SJSA1 (cell line): ENCODE measurements at regions not wholly inside any gene's neighbourhood (a gene's known extent, or its start where the extent isn't known, plus 50 kb on each side); places are given as distances from the start of the nearest gene placed in this dataset.

Source experiments
- DNase-seq, 2 experiments: peaks; one replicate each; pipeline ENCODE4 v3.0.0-alpha.2; 2015 to 2020; ENCODE audit warnings: low spot score in 2 of 2, low read depth in 1 of 2
- H3K27ac ChIP-seq: fragments of 250-450 bp; sonication (Bioruptor Pico); 2 replicates; pipeline ENCODE4 v1.5.1; 2020; ENCODE audit warnings: mild to moderate bottlenecking, moderate library complexity
- H3K27me3 ChIP-seq: fragments of 250-450 bp; sonication (Bioruptor Pico); replicated peaks from 2 replicates; pipeline ENCODE4 v1.5.1; 2020; ENCODE audit warnings: mild to moderate bottlenecking, moderate library complexity
- H3K36me3 ChIP-seq: fragments of 250-450 bp; sonication (Bioruptor Pico); 2 replicates; pipeline ENCODE4 v1.5.1; 2020; ENCODE audit warnings: mild to moderate bottlenecking
- H3K4me1 ChIP-seq: fragments of 250-450 bp; sonication (Bioruptor Pico); replicated peaks from 2 replicates; pipeline ENCODE4 v1.6.1; 2021; ENCODE audit warnings: mild to moderate bottlenecking
- H3K4me3 ChIP-seq: fragments of 250-450 bp; sonication (Bioruptor Pico); 2 replicates; pipeline ENCODE4 v1.5.1; 2020; ENCODE audit warnings: mild to moderate bottlenecking
- H3K9me3 ChIP-seq: fragments of 250-450 bp; sonication (Bioruptor Pico); replicated peaks from 2 replicates; pipeline ENCODE4 v1.5.1; 2020; ENCODE audit warnings: mild to moderate bottlenecking

DNA sequence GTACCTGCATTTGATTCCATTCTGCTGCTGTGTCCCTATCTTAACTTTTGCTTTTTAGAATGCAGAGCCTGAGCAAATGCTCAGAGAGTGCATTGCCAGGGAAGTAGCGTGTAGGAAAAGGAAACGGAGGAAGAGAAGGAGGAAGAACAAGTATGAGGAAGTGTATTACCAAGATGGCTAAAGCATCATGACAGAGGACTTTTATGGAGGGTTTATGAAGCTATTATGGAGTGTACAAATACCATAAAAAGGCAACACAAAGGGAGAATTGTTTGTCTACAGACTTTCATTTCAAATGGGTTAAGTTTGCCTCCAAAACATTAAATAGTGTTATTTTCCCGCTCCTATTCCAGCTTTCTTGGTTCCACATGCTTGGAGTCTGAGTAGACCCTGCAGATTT is 1899.8 kb upstream of the NUDT12 start:
- Histone ChIP-seq H3K4me3 (no peak overlapping the region), H3K27ac (no peak overlapping the region), H3K27me3 (no peaks in the 10 kb centered on the region), H3K36me3 (no peaks in the 10 kb centered on the region), H3K9me3 (peaks cover 19% of the 10 kb centered on the region), H3K4me1 (no peaks in the 10 kb centered on the region)
- DNase-seq = no peak

DNA sequence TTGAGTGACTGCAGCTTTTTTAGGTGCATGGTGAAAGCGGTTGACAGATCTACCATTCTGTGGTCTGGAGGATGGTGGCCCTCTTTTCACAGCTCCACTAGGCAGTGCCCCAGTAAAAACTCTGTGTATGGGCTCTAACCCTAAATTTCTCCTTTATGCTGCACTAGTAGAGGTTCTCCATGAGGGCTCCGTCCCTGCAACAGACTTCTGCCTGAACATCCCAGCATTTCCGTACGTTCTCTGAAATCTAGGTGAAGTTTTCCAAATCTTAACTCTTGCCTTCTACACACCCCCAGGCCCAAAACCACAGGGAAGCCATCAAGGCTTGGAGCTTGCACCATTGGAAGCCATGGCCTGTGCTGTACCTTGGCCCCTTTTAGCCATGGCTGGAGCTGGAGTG is 1898.1 kb upstream of the NUDT12 start:
- no peak for DNase-seq
- Histone ChIP-seq H3K9me3 (peaks cover 19% of the 10 kb centered on the region), H3K27me3 (no peaks in the 10 kb centered on the region), H3K36me3 (no peaks in the 10 kb centered on the region), H3K4me1 (no peaks in the 10 kb centered on the region), H3K27ac (no peak overlapping the region), H3K4me3 (no peak overlapping the region)

DNA sequence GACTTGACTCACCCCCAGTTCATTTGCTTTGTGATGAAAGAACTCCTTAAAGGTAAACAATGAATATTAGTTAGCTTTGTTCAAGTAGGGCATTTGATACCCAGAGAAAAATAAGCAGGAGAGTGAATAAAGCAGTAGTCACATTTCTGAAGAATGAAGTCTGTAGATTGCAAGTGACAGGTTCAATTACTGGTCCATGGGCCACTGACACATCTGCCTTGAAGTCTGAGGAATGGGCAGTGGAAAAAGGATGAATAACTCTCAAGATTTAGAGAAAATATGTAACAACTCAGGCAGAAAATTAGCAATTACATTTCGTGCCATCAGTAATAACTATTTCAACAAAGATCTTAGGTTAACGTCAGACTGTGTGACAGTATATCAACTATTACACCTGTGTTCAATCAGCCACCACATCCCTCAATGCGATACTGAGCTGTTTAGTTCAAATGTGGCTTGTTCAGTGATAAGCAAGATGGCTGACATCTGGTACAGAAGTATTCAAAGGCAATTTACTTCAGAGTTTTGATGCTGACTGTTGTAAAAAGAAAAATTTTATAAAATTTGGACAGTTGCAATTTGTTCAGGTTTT is 1890.7 kb upstream of the NUDT12 start:
- Histone ChIP-seq H3K27me3 (no peaks in the 10 kb centered on the region), H3K36me3 (no peaks in the 10 kb centered on the region), H3K4me1 (no peaks in the 10 kb centered on the region), H3K4me3 (no peak overlapping the region), H3K27ac (no peak overlapping the region), H3K9me3 (peaks cover 4% of the 10 kb centered on the region; the same call in 1 of the 2 replicates)
- DNase-seq = no peak

GRCh38 chr5:105448271-105448670 is 1885.7 kb upstream of the NUDT12 start:
- no peak for DNase-seq
- no peaks in the 10 kb centered on the region for H3K4me1 ChIP-seq
- no peaks in the 10 kb centered on the region for H3K36me3 ChIP-seq
- H3K9me3 ChIP-seq = peaks cover 4% of the 10 kb centered on the region; the same call in 1 of the 2 replicates
- H3K27ac ChIP-seq = no peak overlapping the region
- no peaks in the 10 kb centered on the region for H3K27me3 ChIP-seq
- no peak overlapping the region for H3K4me3 ChIP-seq

GRCh38 chr5:105430516-105430915 is 1867.9 kb upstream of the NUDT12 start:
- Histone ChIP-seq H3K9me3 (peaks cover 3% of the 10 kb centered on the region), H3K36me3 (no peaks in the 10 kb centered on the region), H3K27ac (no peak overlapping the region), H3K4me1 (no peaks in the 10 kb centered on the region), H3K27me3 (no peaks in the 10 kb centered on the region), H3K4me3 (no peak overlapping the region)
- no peak for DNase-seq

DNA sequence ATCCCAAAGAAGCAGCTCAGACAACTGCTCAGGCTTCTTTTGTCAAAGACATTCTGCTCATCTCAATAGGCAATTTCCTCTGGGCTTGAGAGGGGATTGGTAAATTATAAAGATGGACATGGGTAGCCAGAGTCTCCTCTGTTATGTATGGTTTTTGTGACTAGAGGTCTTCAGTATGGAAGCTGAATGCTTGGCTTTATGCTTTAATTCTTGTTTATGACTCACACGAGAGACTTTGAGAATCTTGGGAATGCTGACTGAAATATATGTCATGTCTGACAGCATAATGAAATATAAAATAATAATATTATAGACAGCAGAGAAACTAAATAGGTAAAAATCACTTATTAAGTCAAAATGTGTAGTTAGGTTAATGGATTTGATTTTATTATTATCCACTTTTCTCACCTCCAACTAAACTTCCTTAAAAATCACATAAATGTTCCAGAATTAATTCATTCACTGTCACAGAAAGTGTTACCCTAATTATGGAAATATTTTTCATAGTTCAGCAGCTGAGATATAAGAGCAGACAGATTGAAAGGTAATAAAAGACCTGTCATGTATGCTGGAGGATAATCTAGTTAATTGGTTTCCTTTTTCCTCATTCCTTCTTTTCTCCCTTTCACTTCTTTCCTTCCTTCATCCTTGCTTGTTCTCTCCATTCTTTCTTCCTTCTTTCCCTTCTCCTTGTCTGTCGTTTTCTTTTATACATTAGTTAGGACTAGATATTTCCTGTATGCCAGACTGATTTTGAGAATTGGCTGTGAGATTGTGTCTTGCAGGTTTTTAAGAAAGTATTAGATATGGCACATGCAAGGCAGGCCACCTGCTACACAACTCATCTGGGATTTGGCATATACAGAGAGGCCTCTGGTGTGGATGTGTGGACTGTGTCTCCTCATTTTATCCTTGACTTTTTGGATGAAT is 1866.1 kb upstream of the NUDT12 start:
- Histone ChIP-seq H3K27ac (no peak overlapping the region), H3K4me3 (no peak overlapping the region)

GRCh38 chr5:105414067-105414466 is 1851.5 kb upstream of the NUDT12 start:
- no peaks in the 10 kb centered on the region for H3K27me3 ChIP-seq
- H3K27ac ChIP-seq = no peak overlapping the region
- no peak for DNase-seq
- H3K4me1 ChIP-seq = no peaks in the 10 kb centered on the region
- H3K36me3 ChIP-seq = no peaks in the 10 kb centered on the region
- H3K4me3 ChIP-seq = no peak overlapping the region
- H3K9me3 ChIP-seq = 0 out of 2 replicates have a peak, but pooled peaks cover 3% of the 10 kb centered on the region

More for the DNA sequence above, 1866.1 kb upstream of the NUDT12 start:
- H3K27me3 ChIP-seq = no peaks in the 10 kb centered on the region
- DNase-seq = no peak
- no peaks in the 10 kb centered on the region for H3K36me3 ChIP-seq
- H3K4me1 ChIP-seq = no peaks in the 10 kb centered on the region
- H3K9me3 ChIP-seq = peaks cover 3% of the 10 kb centered on the region

GRCh38 chr5:105413406-105413990 is 1850.9 kb upstream of the NUDT12 start:
- H3K9me3 ChIP-seq = 0 out of 2 replicates have a peak, but pooled peaks cover 3% of the 10 kb centered on the region
- H3K36me3 ChIP-seq = no peaks in the 10 kb centered on the region
- H3K4me3 ChIP-seq = no peak overlapping the region
- DNase-seq = no peak
- no peak overlapping the region for H3K27ac ChIP-seq
- no peaks in the 10 kb centered on the region for H3K4me1 ChIP-seq
- H3K27me3 ChIP-seq = no peaks in the 10 kb centered on the region

GRCh38 chr5:105409695-105410094 is 1847.1 kb upstream of the NUDT12 start:
- H3K4me1 ChIP-seq = no peaks in the 10 kb centered on the region
- no peak overlapping the region for H3K4me3 ChIP-seq
- H3K27ac ChIP-seq = no peak overlapping the region
- H3K9me3 ChIP-seq = 0 out of 2 replicates have a peak, but pooled peaks cover 3% of the 10 kb centered on the region
- no peaks in the 10 kb centered on the region for H3K36me3 ChIP-seq
- no peaks in the 10 kb centered on the region for H3K27me3 ChIP-seq
- no peak for DNase-seq

DNA sequence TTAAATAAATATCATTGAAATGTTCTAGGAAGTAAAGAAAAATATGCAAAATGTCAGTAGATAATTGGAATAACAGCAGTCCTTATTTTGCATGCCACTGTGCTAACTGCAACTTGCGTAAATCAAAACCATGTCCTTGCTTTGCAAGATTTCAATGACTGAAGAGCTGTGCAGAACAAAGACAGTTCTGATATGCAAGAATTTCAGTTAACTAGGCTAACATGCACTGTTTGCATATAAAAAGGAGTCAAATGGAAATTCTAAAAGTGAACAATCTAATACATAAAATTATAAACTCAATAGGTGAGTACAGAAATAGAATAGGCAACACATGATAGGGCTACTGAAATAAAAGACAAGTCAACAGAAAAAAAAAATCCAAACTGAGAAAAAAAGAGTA is 1844.6 kb upstream of the NUDT12 start:
- no peaks in the 10 kb centered on the region for H3K27me3 ChIP-seq
- no peaks in the 10 kb centered on the region for H3K9me3 ChIP-seq
- H3K27ac ChIP-seq = no peak overlapping the region
- DNase-seq = no peak
- no peaks in the 10 kb centered on the region for H3K36me3 ChIP-seq
- H3K4me1 ChIP-seq = no peaks in the 10 kb centered on the region
- no peak overlapping the region for H3K4me3 ChIP-seq

DNA sequence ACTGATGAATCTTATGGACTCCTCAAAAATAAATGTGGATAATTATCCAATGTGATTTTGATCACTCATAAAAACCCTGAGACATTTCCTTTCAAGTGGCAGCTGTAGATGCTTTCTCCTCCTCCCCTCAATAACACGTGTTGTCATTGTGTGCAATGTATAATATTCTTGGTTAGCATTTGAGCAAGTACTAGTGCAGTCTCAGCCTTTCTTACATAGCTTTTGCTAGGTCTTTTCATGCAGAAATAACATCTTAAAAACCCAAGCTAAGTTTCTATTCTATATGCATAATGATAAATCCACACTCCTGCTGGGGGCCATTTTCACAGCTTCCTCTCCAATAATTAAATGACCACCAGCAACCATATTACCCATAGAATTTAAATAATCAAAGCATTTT is 1835.2 kb upstream of the NUDT12 start:
- Histone ChIP-seq H3K36me3 (no peaks in the 10 kb centered on the region), H3K9me3 (peaks cover 8% of the 10 kb centered on the region; the same call in 1 of the 2 replicates), H3K4me3 (no peak overlapping the region), H3K4me1 (no peaks in the 10 kb centered on the region), H3K27ac (no peak overlapping the region), H3K27me3 (no peaks in the 10 kb centered on the region)
- no peak for DNase-seq

- Histone ChIP-seq H3K9me3 (peaks cover 5% of the 10 kb centered on the region), H3K4me1 (no peaks in the 10 kb centered on the region), H3K4me3 (no peak overlapping the region), H3K36me3 (no peaks in the 10 kb centered on the region), H3K27me3 (no peaks in the 10 kb centered on the region), H3K27ac (no peak overlapping the region)
- no peak for DNase-seq
These were observed 1830.1 kb upstream of the NUDT12 start for GRCh38 chr5:105392710-105393149.

- peaks cover 5% of the 10 kb centered on the region for H3K9me3 ChIP-seq
- H3K36me3 ChIP-seq = no peaks in the 10 kb centered on the region
- H3K27ac ChIP-seq = no peak overlapping the region
- no peaks in the 10 kb centered on the region for H3K27me3 ChIP-seq
- DNase-seq = no peak
- H3K4me1 ChIP-seq = no peaks in the 10 kb centered on the region
- no peak overlapping the region for H3K4me3 ChIP-seq
These were observed 1829.6 kb upstream of the NUDT12 start for GRCh38 chr5:105392122-105392709.

GRCh38 chr5:105380126-105380525 is 1817.5 kb upstream of the NUDT12 start:
- Histone ChIP-seq H3K27me3 (no peaks in the 10 kb centered on the region), H3K36me3 (no peaks in the 10 kb centered on the region), H3K27ac (no peak overlapping the region), H3K4me1 (no peaks in the 10 kb centered on the region), H3K4me3 (no peak overlapping the region), H3K9me3 (peaks cover 10% of the 10 kb centered on the region)
- DNase-seq = no peak
